Left lung (tissue), 4 donors: ENCODE measurements at regions not wholly inside any gene's neighbourhood (a gene's known extent, or its start where the extent isn't known, plus 50 kb on each side); places are given as distances from the start of the nearest gene placed in this dataset.

Source experiments
- ATAC-seq: fragments of 200-7000 bp; cut with Tn5 transposase; one replicate; pipeline ENCODE4 v1.9.1; 2020; ENCODE audit warnings: moderate library complexity
- DNase-seq, 4 donors: peaks; one replicate each; pipeline ENCODE4 v3.0.0-alpha.2; 2013 to 2020
- H3K27ac ChIP-seq, 2 donors: fragments of 200-600 bp; sonication (generic) in 1 of 2; one replicate each; pipeline versions ENCODE4 v1.5.0 to v1.8.0; 2020 to 2021
- H3K27me3 ChIP-seq, 2 donors: fragments of 200-600 bp; sonication (generic) in 1 of 2; one replicate each; pipeline versions ENCODE4 v1.5.0 to v1.8.0; 2020 to 2021
- H3K36me3 ChIP-seq, 2 donors: fragments of 200-600 bp; sonication (generic) in 1 of 2; one replicate each; pipeline versions ENCODE4 v1.5.0 to v1.8.0; 2020 to 2021
- H3K4me1 ChIP-seq, 2 donors: fragments of 200-600 bp; one replicate each; pipeline ENCODE4 v1.8.0; 2021
- H3K4me3 ChIP-seq, 2 donors: fragments of 200-600 bp; sonication (generic) in 1 of 2; one replicate each; pipeline versions ENCODE4 v1.5.0 to v1.8.0; 2020 to 2021; ENCODE audit warnings: mild to moderate bottlenecking in 1 of 2
- H3K9me3 ChIP-seq, 2 donors: fragments of 200-600 bp; sonication (generic) in 1 of 2; one replicate each; pipeline versions ENCODE4 v1.5.0 to v1.8.0; 2020 to 2021
- intact Hi-C, 2 donors: fragments of 100-400 bp; cut with DNase I; formaldehyde crosslinking; loops; one replicate each; pipeline versions ENCODE4 v1.11.2 to v1.14.2; 2022
- TF ChIP-seq, protein P1 (sequence below), 2 donors: fragments of 200-600 bp; sonication (generic) in 1 of 2; IDR thresholded peaks; one replicate each; pipeline versions ENCODE4 v1.5.0 to v1.8.0; 2021; ENCODE audit warnings: antibody characterized with exemption in 2 of 2
- donor health status: DM: no; HTN: yes; CAD: no.
- donor health status: DM: no; HTN: no; CAD: no.

DNA sequence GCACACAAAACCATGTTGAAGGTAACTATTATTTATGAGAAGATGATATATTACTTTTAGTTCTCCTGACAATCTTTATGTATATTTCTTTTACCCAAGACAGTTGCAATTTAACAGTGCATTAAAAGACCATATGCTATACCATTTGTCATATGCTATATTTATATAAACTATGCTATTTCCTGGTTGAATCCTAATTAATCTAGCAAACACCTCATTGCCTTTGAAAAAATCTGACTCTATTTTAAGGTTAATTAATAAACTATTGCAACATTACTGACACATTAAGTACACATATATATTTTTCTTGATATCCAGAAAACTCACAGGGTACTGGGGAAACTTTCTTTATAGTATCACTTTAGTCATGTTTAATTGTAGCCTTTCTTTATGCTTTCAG is 649.4 kb upstream of the PCDH20 start:
- H3K27ac ChIP-seq, result no peak overlapping the region
- TF ChIP-seq, protein P1, sequence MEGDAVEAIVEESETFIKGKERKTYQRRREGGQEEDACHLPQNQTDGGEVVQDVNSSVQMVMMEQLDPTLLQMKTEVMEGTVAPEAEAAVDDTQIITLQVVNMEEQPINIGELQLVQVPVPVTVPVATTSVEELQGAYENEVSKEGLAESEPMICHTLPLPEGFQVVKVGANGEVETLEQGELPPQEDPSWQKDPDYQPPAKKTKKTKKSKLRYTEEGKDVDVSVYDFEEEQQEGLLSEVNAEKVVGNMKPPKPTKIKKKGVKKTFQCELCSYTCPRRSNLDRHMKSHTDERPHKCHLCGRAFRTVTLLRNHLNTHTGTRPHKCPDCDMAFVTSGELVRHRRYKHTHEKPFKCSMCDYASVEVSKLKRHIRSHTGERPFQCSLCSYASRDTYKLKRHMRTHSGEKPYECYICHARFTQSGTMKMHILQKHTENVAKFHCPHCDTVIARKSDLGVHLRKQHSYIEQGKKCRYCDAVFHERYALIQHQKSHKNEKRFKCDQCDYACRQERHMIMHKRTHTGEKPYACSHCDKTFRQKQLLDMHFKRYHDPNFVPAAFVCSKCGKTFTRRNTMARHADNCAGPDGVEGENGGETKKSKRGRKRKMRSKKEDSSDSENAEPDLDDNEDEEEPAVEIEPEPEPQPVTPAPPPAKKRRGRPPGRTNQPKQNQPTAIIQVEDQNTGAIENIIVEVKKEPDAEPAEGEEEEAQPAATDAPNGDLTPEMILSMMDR (IDR thresholded peaks at IDR 0.05), result no peak
- intact Hi-C loops, result no loop called here
- no peaks in the 10 kb centered on the region for H3K36me3 ChIP-seq
- no peaks in the 10 kb centered on the region for H3K27me3 ChIP-seq
- no peak for ATAC-seq
- no peaks in the 10 kb centered on the region for H3K4me1 ChIP-seq
- peaks cover 0 to 6% of the 10 kb centered on the region in 2 donors for H3K9me3 ChIP-seq
- peak in 1 of 4 donors; percentile 3 for DNase-seq
- H3K4me3 ChIP-seq, result no peak overlapping the region

DNA sequence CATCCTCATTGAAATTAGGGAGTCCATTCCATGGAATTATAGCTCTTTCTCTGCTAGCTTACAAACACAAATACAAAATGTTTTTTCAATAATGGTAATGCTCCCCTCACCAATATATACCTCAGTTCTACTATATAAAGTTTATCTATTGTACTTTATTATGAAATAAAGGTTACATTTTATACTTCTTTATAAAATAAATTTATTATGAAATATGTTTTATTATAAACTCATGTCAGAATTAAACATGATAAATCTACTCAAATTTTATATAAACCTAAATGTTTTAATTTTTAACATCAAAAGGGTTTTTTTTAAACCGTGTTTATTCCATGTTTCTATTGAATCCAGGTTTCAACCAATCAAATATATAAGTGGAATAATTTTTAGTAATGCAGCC is 646.1 kb upstream of the PCDH20 start:
- TF ChIP-seq, protein P1 (IDR thresholded peaks at IDR 0.05), result no peak
- Histone ChIP-seq H3K27me3 (no peaks in the 10 kb centered on the region), H3K4me1 (no peaks in the 10 kb centered on the region), H3K36me3 (no peaks in the 10 kb centered on the region), H3K9me3 (peaks cover 0 to 6% of the 10 kb centered on the region in 2 donors), H3K4me3 (no peak overlapping the region), H3K27ac (no peak overlapping the region)
- intact Hi-C loops, result no loop called here
- DNase-seq (no peak), ATAC-seq (no peak)

GRCh38 chr13:62060570-62060969 is 644.9 kb upstream of the PCDH20 start:
- Histone ChIP-seq H3K27ac (no peak overlapping the region), H3K9me3 (peaks cover 0 to 6% of the 10 kb centered on the region in 2 donors), H3K4me1 (no peaks in the 10 kb centered on the region), H3K36me3 (no peaks in the 10 kb centered on the region), H3K4me3 (no peak overlapping the region), H3K27me3 (no peaks in the 10 kb centered on the region)
- DNase-seq, result no peak
- TF ChIP-seq, protein P1 (IDR thresholded peaks at IDR 0.05), result no peak
- intact Hi-C loops, result no loop called here
- ATAC-seq, result no peak

DNA sequence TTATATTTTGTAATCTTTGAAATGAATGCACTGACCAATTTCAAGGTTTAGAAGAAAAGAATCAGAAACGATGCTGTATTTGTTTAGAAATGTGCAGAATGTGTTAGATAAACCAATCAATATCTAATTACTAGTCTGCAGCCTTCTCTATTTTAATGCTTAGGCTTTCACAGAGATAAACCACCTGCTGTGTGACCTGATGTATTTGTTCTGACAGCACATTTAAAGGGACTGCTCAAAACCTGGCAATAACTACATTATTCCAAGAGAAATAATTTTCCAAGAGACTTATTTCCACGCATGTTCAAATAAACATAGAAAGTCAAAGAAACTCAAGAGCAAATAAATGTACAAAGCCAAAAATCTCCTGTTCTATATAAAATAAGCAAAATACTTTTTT is 641.6 kb upstream of the PCDH20 start:
- no peaks in the 10 kb centered on the region for H3K9me3 ChIP-seq
- ATAC-seq (no peak), DNase-seq (no peak)
- no peak overlapping the region for H3K4me3 ChIP-seq
- H3K27me3 ChIP-seq, result no peaks in the 10 kb centered on the region
- no peaks in the 10 kb centered on the region for H3K36me3 ChIP-seq
- intact Hi-C loops, result no loop called here
- no peaks in the 10 kb centered on the region for H3K4me1 ChIP-seq
- no peak overlapping the region for H3K27ac ChIP-seq
- TF ChIP-seq, protein P1 (IDR thresholded peaks at IDR 0.05), result no peak

DNA sequence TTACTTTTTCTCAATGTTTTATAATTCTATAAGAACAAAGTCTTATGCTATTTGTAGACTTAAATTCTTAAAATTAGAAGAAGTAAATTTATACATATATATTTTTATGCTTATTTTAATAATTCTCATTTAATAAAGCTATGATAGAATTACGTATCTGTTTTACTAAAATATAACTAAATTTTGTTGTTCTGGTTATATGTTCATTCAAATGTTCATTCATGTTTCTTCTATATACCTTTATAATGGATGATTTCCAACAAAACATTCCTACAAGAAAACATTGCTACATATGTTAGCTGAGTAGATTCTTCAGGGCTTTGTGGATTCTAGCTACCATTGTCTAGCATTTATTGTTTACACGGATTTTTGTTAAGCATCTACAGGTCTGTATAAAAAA is 634.3 kb upstream of the PCDH20 start:
- ATAC-seq (no peak), DNase-seq (no peak)
- no peaks in the 10 kb centered on the region for H3K4me1 ChIP-seq
- H3K36me3 ChIP-seq, result no peaks in the 10 kb centered on the region
- H3K27me3 ChIP-seq, result no peaks in the 10 kb centered on the region
- TF ChIP-seq, protein P1 (IDR thresholded peaks at IDR 0.05), result no peak
- no peak overlapping the region for H3K4me3 ChIP-seq
- intact Hi-C loops, result no loop called here
- H3K9me3 ChIP-seq, result peaks cover 0 to 9% of the 10 kb centered on the region in 2 donors
- no peak overlapping the region for H3K27ac ChIP-seq
